Peyer's patch (tissue), 4 donors: ENCODE measurements at regions not wholly inside any gene's neighbourhood (a gene's known extent, or its start where the extent isn't known, plus 50 kb on each side); places are given as distances from the start of the nearest gene placed in this dataset.

Experiments used
- POLR2A ChIP-seq, 2 donors: fragments of 450-650 bp; IDR thresholded peaks; one replicate each; pipeline ENCODE4 v1.5.1; 2017; ENCODE audit warnings: antibody characterized with exemption in 2 of 2, mild to moderate bottlenecking in 2 of 2, moderate library complexity in 2 of 2
- TF ChIP-seq, protein P1 (sequence below), 6 experiments: fragments of 450-650 bp in 4 of 6; fragments of 200-600 bp in 2 of 6; sonication (generic) in 1 of 6; IDR thresholded peaks; one replicate each; pipeline ENCODE4 v1.5.1; 2017 to 2019; ENCODE audit warnings: antibody characterized with exemption in 6 of 6, mild to moderate bottlenecking in 3 of 6, moderate library complexity in 1 of 6

DNA sequence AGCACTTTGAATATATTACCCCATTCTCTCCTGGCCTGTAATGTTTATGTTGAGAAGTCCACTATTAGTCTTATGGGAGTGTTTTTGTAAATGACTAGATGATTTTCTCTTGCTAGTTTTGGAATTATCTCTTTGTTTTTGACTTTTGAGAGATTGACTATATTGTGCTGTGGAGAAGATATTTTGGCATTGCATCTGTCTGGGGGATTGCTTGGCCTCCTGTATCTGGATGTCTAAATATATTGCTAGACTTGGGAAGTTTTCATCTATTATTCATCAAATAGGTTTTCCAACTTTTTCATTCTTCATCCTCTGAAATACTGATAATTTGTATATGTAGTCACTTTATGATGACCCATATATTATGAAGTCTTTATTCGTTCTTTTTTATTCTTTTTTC, 277.1 kb upstream of the PCDH15 start:
- TF ChIP-seq POLR2A (IDR thresholded peaks at IDR 0.05) = no peak
- TF ChIP-seq, protein P1, sequence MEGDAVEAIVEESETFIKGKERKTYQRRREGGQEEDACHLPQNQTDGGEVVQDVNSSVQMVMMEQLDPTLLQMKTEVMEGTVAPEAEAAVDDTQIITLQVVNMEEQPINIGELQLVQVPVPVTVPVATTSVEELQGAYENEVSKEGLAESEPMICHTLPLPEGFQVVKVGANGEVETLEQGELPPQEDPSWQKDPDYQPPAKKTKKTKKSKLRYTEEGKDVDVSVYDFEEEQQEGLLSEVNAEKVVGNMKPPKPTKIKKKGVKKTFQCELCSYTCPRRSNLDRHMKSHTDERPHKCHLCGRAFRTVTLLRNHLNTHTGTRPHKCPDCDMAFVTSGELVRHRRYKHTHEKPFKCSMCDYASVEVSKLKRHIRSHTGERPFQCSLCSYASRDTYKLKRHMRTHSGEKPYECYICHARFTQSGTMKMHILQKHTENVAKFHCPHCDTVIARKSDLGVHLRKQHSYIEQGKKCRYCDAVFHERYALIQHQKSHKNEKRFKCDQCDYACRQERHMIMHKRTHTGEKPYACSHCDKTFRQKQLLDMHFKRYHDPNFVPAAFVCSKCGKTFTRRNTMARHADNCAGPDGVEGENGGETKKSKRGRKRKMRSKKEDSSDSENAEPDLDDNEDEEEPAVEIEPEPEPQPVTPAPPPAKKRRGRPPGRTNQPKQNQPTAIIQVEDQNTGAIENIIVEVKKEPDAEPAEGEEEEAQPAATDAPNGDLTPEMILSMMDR (IDR thresholded peaks at IDR 0.05) = no peak
